Mesenchymal stem cell (in vitro differentiated cells and primary cell): ENCODE measurements at regions not wholly inside any gene's neighbourhood (a gene's known extent, or its start where the extent isn't known, plus 50 kb on each side); places are given as distances from the start of the nearest gene placed in this dataset.
"Not testable (repeated sequence)": the region's sequence is repeated elsewhere in the genome, so short reads cannot be mapped to it uniquely, and the experiment has no call there.

Source experiments
- DNase-seq: peaks from one replicate; pipeline ENCODE4 v3.0.0-alpha.2; 2013
- H2AFZ ChIP-seq: one replicate; pipeline ENCODE4 v1.6.1; 2013; ENCODE audit warnings: low read depth, mild to moderate bottlenecking, control low read depth, inconsistent platforms, low read length, moderate library complexity
- H2AK5ac ChIP-seq: 2 replicates; pipeline ENCODE4 v1.6.1; 2013; ENCODE audit warnings: low read length, moderate library complexity, mild to moderate bottlenecking, inconsistent platforms; ENCODE audit not compliant: severe bottlenecking
- H2BK120ac ChIP-seq: one replicate; pipeline ENCODE4 v1.6.1; 2013; ENCODE audit warnings: low read depth, mild to moderate bottlenecking, inconsistent platforms, low read length, moderate library complexity
- H2BK12ac ChIP-seq, 2 experiments: one replicate each; pipeline ENCODE4 v1.6.1; 2013; ENCODE audit warnings: inconsistent platforms in 2 of 2, low read length in 2 of 2, mild to moderate bottlenecking in 2 of 2, moderate library complexity in 2 of 2, control low read depth in 1 of 2
- H2BK15ac ChIP-seq: one replicate; pipeline ENCODE4 v1.6.1; 2013; ENCODE audit warnings: mild to moderate bottlenecking, low read depth, inconsistent platforms; ENCODE audit not compliant: poor library complexity, severe bottlenecking
- H2BK5ac ChIP-seq: 2 replicates; pipeline ENCODE4 v1.6.1; 2013; ENCODE audit warnings: low read depth, mild to moderate bottlenecking, low read length, control low read depth, inconsistent platforms; ENCODE audit not compliant: poor library complexity, severe bottlenecking
- H3K14ac ChIP-seq, 2 experiments: one replicate each; pipeline ENCODE4 v1.6.1; 2013; ENCODE audit warnings: inconsistent platforms in 2 of 2, low read length in 2 of 2, control low read depth in 1 of 2, mild to moderate bottlenecking in 1 of 2, moderate library complexity in 1 of 2
- H3K18ac ChIP-seq, 2 experiments: one replicate each; pipeline ENCODE4 v1.6.1; 2013; ENCODE audit warnings: inconsistent platforms in 2 of 2, low read length in 2 of 2, control low read depth in 1 of 2, low read depth in 1 of 2, mild to moderate bottlenecking in 1 of 2
- H3K23ac ChIP-seq, 2 experiments: one replicate each; pipeline ENCODE4 v1.6.1; 2013; ENCODE audit warnings: inconsistent platforms in 2 of 2, low read length in 2 of 2, mild to moderate bottlenecking in 2 of 2, moderate library complexity in 2 of 2, control low read depth in 1 of 2
- H3K27ac ChIP-seq: 2 replicates; pipeline ENCODE4 v1.5.1; 2013; ENCODE audit warnings: mild to moderate bottlenecking, moderate library complexity, low read length, control low read depth, inconsistent platforms; ENCODE audit not compliant: poor library complexity, severe bottlenecking
- H3K27me3 ChIP-seq, 2 experiments: 2 replicates each; pipeline versions ENCODE4 v1.6.1 to v1.7.0; 2013; ENCODE audit warnings: low read length in 2 of 2, mild to moderate bottlenecking in 2 of 2, moderate library complexity in 2 of 2, control low read depth in 1 of 2, inconsistent platforms in 1 of 2; ENCODE audit not compliant: control insufficient read depth in 1 of 2, insufficient read depth in 1 of 2
- H3K36me3 ChIP-seq, 2 experiments: 2 replicates each; pipeline versions ENCODE4 v1.6.1 to v1.7.0; 2013; ENCODE audit warnings: low read length in 2 of 2, control low read depth in 1 of 2, inconsistent platforms in 1 of 2, low read depth in 1 of 2, mild to moderate bottlenecking in 1 of 2; ENCODE audit not compliant: insufficient read depth in 2 of 2, control insufficient read depth in 1 of 2
- H3K4ac ChIP-seq, 2 experiments: one replicate each; pipeline ENCODE4 v1.6.1; 2013; ENCODE audit warnings: inconsistent platforms in 2 of 2, low read length in 2 of 2, mild to moderate bottlenecking in 2 of 2, moderate library complexity in 2 of 2, control low read depth in 1 of 2, low read depth in 1 of 2
- H3K4me1 ChIP-seq: 2 replicates; pipeline ENCODE4 v1.6.1; 2013; ENCODE audit warnings: low read depth, low read length, control low read depth; ENCODE audit not compliant: control insufficient read depth, insufficient read depth
- H3K4me2 ChIP-seq: 2 replicates; pipeline ENCODE4 v1.6.1; 2013; ENCODE audit warnings: low read length, mild to moderate bottlenecking, inconsistent platforms; ENCODE audit not compliant: poor library complexity, severe bottlenecking
- H3K4me3 ChIP-seq, 2 experiments: 2 replicates each; pipeline versions ENCODE4 v1.5.1 to v1.7.0; 2013; ENCODE audit warnings: low read length in 2 of 2, mild to moderate bottlenecking in 2 of 2, control low read depth in 1 of 2, low read depth in 1 of 2; ENCODE audit not compliant: insufficient read depth in 1 of 2
- H3K79me1 ChIP-seq: replicated peaks from 2 replicates; pipeline ENCODE4 v1.6.1; 2013; ENCODE audit warnings: mild to moderate bottlenecking, control low read depth, low read length, inconsistent platforms; ENCODE audit not compliant: poor library complexity, severe bottlenecking
- H3K9ac ChIP-seq: 2 replicates; pipeline ENCODE4 v1.7.0; 2013; ENCODE audit warnings: mild to moderate bottlenecking, low read length, moderate library complexity
- H3K9me3 ChIP-seq: 2 replicates; pipeline ENCODE4 v1.7.0; 2013; ENCODE audit warnings: mild to moderate bottlenecking, low read length; ENCODE audit not compliant: control insufficient read depth
- H4K8ac ChIP-seq: one replicate; pipeline ENCODE4 v1.6.1; 2013; ENCODE audit warnings: inconsistent platforms, mild to moderate bottlenecking, low read length, moderate library complexity
- H4K91ac ChIP-seq: one replicate; pipeline ENCODE4 v1.6.1; 2013; ENCODE audit warnings: mild to moderate bottlenecking, low read length, inconsistent platforms
- WGBS: methylation state at CpG from one replicate; pipeline ENCODE4 v1.1.7; 2013; ENCODE audit warnings: mixed read lengths; 5-methylcytosine and 5-hydroxymethylcytosine counted together

DNA sequence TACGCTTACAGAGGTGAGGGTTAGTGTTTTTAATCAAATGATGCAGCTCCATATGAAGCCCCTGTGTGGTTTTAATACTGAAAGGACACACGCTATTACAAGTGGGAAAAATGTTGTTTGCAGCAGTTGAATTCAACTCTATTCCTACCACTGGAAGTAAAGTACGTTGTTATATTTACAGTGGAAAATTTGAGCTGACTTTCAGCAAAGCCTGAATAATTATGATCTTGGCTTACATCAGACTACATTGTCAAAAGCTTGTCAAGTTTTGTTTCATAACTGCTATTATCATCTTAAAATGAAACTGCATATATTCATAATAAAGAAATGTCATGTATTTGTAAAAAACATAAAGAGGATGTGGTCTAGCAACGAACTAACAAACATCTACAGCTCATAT lies 818.5 kb downstream of the SEMA5A start:
- Histone ChIP-seq H3K9me3 (no peaks in the 10 kb centered on the region), H2BK15ac (no peak overlapping the region), H3K23ac (no peak overlapping the region), H3K14ac (no peak overlapping the region), H4K91ac (no peak overlapping the region), H2BK120ac (no peak overlapping the region), H3K4me2 (no peak overlapping the region), H2AFZ (no peak overlapping the region), H2BK5ac (no peak overlapping the region), H3K4me1 (no peaks in the 10 kb centered on the region), H3K18ac (no peak overlapping the region), H3K9ac (peak overlapping the region; percentile 27), H3K4me3 (peak overlapping the region in 1 of 2 experiments; percentile 39), H4K8ac (no peak overlapping the region), H3K79me1 (no peaks in the 10 kb centered on the region), H2BK12ac (no peak overlapping the region), H3K36me3 (no peaks in the 10 kb centered on the region), H3K4ac (no peak overlapping the region), H3K27ac (no peak overlapping the region), H2AK5ac (no peak overlapping the region), H3K27me3 (no peaks in the 10 kb centered on the region)
- DNase-seq = peak; percentile 7
- WGBS = 83% methylated on average over 3 of the region's 4 CpGs

- no peak overlapping the region for H3K4me3 ChIP-seq
- no peak overlapping the region for H3K4me2 ChIP-seq
- H4K8ac ChIP-seq = no peak overlapping the region
- H3K79me1 ChIP-seq = no peaks in the 10 kb centered on the region
- no peak overlapping the region for H3K4ac ChIP-seq
- no peak overlapping the region for H3K9ac ChIP-seq
- H3K4me1 ChIP-seq = no peaks in the 10 kb centered on the region
- H3K18ac ChIP-seq = no peak overlapping the region
- WGBS = no CpG with 5 or more reads among the region's 1 CpG
- H3K36me3 ChIP-seq = no peaks in the 10 kb centered on the region
- H2BK15ac ChIP-seq = no peak overlapping the region
- H2AFZ ChIP-seq = no peak overlapping the region
- no peak overlapping the region for H3K27ac ChIP-seq
- no peak overlapping the region for H3K14ac ChIP-seq
- peak; percentile 39 for DNase-seq
- H3K27me3 ChIP-seq = no peaks in the 10 kb centered on the region
- no peak overlapping the region for H2BK12ac ChIP-seq
- no peak overlapping the region for H4K91ac ChIP-seq
- no peak overlapping the region for H2BK120ac ChIP-seq
- H3K23ac ChIP-seq = no peak overlapping the region
- H3K9me3 ChIP-seq = no peaks in the 10 kb centered on the region
- no peak overlapping the region for H2AK5ac ChIP-seq
- H2BK5ac ChIP-seq = no peak overlapping the region
These were observed 816.4 kb downstream of the SEMA5A start for GRCh38 chr5:8729437-8729836.

DNA sequence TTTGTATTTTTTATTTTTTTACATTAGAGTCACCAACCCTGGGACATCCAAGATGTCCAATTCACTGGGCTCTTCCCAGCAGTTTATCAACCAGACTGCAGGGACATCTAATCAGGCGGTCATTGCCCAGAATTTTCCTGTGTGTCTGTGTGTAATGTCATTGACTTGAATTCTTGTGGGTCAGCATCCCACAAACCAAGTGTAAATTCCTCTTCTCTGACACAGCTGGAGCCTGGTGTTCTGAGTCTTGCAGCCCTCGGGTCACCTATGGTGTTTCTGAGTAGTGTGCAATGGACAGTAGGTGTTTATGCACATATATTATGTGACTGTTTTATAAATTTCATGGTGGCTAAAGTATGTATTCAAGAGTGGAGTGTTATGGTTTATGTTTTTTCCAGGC lies 815.7 kb downstream of the SEMA5A start:
- no peak overlapping the region for H3K4me3 ChIP-seq
- no peak overlapping the region for H2BK12ac ChIP-seq
- no peak overlapping the region for H2AFZ ChIP-seq
- WGBS = 31% methylated on average over 1 of the region's 2 CpGs
- no peak overlapping the region for H2BK15ac ChIP-seq
- no peaks in the 10 kb centered on the region for H3K79me1 ChIP-seq
- H3K27ac ChIP-seq = peak overlapping the region; percentile 4
- no peak overlapping the region for H3K4ac ChIP-seq
- H3K4me1 ChIP-seq = no peaks in the 10 kb centered on the region
- no peak overlapping the region for H3K4me2 ChIP-seq
- DNase-seq = peak; percentile 79
- no peak overlapping the region for H3K23ac ChIP-seq
- no peak overlapping the region for H2AK5ac ChIP-seq
- no peaks in the 10 kb centered on the region for H3K36me3 ChIP-seq
- H3K9me3 ChIP-seq = no peaks in the 10 kb centered on the region
- H3K27me3 ChIP-seq = no peaks in the 10 kb centered on the region
- no peak overlapping the region for H3K9ac ChIP-seq
- H3K18ac ChIP-seq = no peak overlapping the region
- no peak overlapping the region for H2BK120ac ChIP-seq
- H4K8ac ChIP-seq = no peak overlapping the region
- no peak overlapping the region for H2BK5ac ChIP-seq
- H3K14ac ChIP-seq = no peak overlapping the region
- no peak overlapping the region for H4K91ac ChIP-seq

- not testable (repeated sequence) for H4K91ac ChIP-seq, H2BK12ac ChIP-seq, H3K18ac ChIP-seq, H3K4me3 ChIP-seq, H2AFZ ChIP-seq, H3K27ac ChIP-seq, H3K27me3 ChIP-seq, H2BK5ac ChIP-seq, H3K23ac ChIP-seq, DNase-seq, H3K4ac ChIP-seq, H3K9me3 ChIP-seq, H2BK15ac ChIP-seq, H3K79me1 ChIP-seq, H3K4me1 ChIP-seq, H3K14ac ChIP-seq, H4K8ac ChIP-seq, H3K9ac ChIP-seq, H2BK120ac ChIP-seq, H3K36me3 ChIP-seq, H3K4me2 ChIP-seq, H2AK5ac ChIP-seq
- 93% methylated on average over 7 of the region's 7 CpGs for WGBS
These were observed 814.8 kb downstream of the SEMA5A start for GRCh38 chr5:8731110-8731509.
